OCI-LY7 (cell line): ENCODE measurements at regions not wholly inside any gene's neighbourhood (a gene's known extent, or its start where the extent isn't known, plus 50 kb on each side); places are given as distances from the start of the nearest gene placed in this dataset.

Experiments used
- BruUV-seq: library from RNA; stranded (reverse); fragments of 400-500 nt; replicated peaks from 2 replicates; lab custom pipeline; 2021; lab: Mats Ljungman, UMichigan
- CTCF ChIA-PET: fragments of 300-600 bp; sonication (Branson Sonifier 250); formaldehyde crosslinking; loops from one replicate; lab custom pipeline; 2022; ENCODE audit warnings: antibody characterized with exemption; ENCODE audit not compliant: unreplicated experiment; lab: Charles Lee
- POLR2A ChIA-PET: fragments of 300-600 bp; sonication (Branson Sonifier 250); formaldehyde crosslinking; loops from one replicate; lab custom pipeline; 2022; ENCODE audit warnings: antibody characterized with exemption; lab: Charles Lee
- DNase-seq: peaks from one replicate; pipeline ENCODE4 v3.0.0-alpha.2; 2015; ENCODE audit warnings: low spot score
- H2AFZ ChIP-seq: fragments of 200-600 bp; sonication (generic), shearing (Covaris generic); 2 replicates; pipeline ENCODE4 v1.6.1; 2014; ENCODE audit warnings: mild to moderate bottlenecking, antibody characterized with exemption, low read length, moderate library complexity
- H3K27ac ChIP-seq: fragments of 200-600 bp; sonication (generic); 2 replicates; pipeline ENCODE4 v1.5.1; 2014; ENCODE audit warnings: mixed run types, low read depth, mild to moderate bottlenecking, moderate library complexity, low read length, inconsistent platforms; ENCODE audit not compliant: poor library complexity, severe bottlenecking
- H3K36me3 ChIP-seq: fragments of 200-600 bp; sonication (generic); 2 replicates; pipeline ENCODE4 v1.6.1; 2014; ENCODE audit warnings: mild to moderate bottlenecking, antibody characterized with exemption, low read length, moderate library complexity, mixed read lengths; ENCODE audit not compliant: insufficient read depth
- H3K4me1 ChIP-seq: fragments of 200-600 bp; sonication (generic); 2 replicates; pipeline ENCODE4 v1.5.1; 2014; ENCODE audit warnings: mild to moderate bottlenecking, low read length; ENCODE audit not compliant: insufficient read depth, poor library complexity, severe bottlenecking
- H3K4me2 ChIP-seq: fragments of 200-600 bp; sonication (generic); 2 replicates; pipeline ENCODE4 v1.6.1; 2014; ENCODE audit warnings: mild to moderate bottlenecking, low read length
- H3K4me3 ChIP-seq: fragments of 200-600 bp; sonication (generic); 2 replicates; pipeline ENCODE4 v1.5.1; 2014; ENCODE audit warnings: mild to moderate bottlenecking, low read depth, low read length; ENCODE audit not compliant: poor library complexity, severe bottlenecking
- H3K79me2 ChIP-seq: fragments of 200-600 bp; sonication (generic); 2 replicates; pipeline ENCODE4 v1.6.1; 2016; ENCODE audit warnings: low read depth, mild to moderate bottlenecking, low read length, moderate library complexity, mixed read lengths; ENCODE audit not compliant: insufficient read depth
- H3K9me2 ChIP-seq: fragments of 200-600 bp; sonication (generic); 2 replicates; pipeline ENCODE4 v1.6.1; 2016; ENCODE audit warnings: mild to moderate bottlenecking, low read length, mixed read lengths; ENCODE audit not compliant: insufficient read depth
- H3K9me3 ChIP-seq: fragments of 200-600 bp; sonication (generic); 2 replicates; pipeline ENCODE4 v1.6.1; 2014; ENCODE audit warnings: mild to moderate bottlenecking, mixed run types, low read length, mixed read lengths
- H4K20me1 ChIP-seq: fragments of 200-600 bp; sonication (generic); 2 replicates; pipeline ENCODE4 v1.6.1; 2014; ENCODE audit warnings: mild to moderate bottlenecking, antibody characterized with exemption, low read length, moderate library complexity, mixed read lengths; ENCODE audit not compliant: insufficient read depth
- EZH2phosphoT487 ChIP-seq: fragments of 200-600 bp; sonication (generic); IDR thresholded peaks from 2 replicates; pipeline ENCODE4 v1.6.1; 2018; ENCODE audit warnings: low read depth, borderline replicate concordance, mild to moderate bottlenecking, mixed run types, antibody characterized with exemption, low read length, moderate library complexity, mixed read lengths
- intact Hi-C: fragments of 100-400 bp; cut with micrococcal nuclease; formaldehyde crosslinking; loops from one replicate; pipeline ENCODE4 v1.10.0; 2022; ENCODE audit not compliant: unreplicated experiment
- TF ChIP-seq, protein P1 (sequence below): fragments of 200-600 bp; sonication (generic); conservative IDR thresholded peaks from 2 replicates; pipeline ENCODE4 v1.5.1; 2014; ENCODE audit warnings: mild to moderate bottlenecking, antibody characterized with exemption, low read length, moderate library complexity, mixed read lengths

DNA sequence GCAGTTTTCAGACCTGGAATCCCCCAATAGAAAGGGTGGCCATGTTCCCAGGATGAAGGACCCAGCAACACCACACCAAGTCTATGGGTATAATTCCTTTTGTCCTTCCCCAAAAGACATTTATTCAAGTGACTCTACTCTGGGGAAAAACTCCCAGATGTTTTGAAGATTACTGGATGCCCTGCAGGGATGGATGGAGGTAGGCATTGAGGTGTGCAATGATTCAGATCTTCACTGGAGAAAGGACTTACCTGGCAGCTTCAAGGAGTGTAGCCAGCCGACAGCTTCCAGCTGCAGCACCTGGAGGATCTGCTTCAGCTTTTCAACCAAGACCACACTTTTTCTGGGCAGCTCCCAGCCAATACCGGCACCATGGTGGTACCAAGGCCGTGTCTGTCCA lies 172.0 kb downstream of the BAMBI start:
- Histone ChIP-seq H3K9me3 (no peaks in the 10 kb centered on the region), H3K9me2 (no peaks in the 10 kb centered on the region), H3K4me3 (no peak overlapping the region), H4K20me1 (no peaks in the 10 kb centered on the region), H3K79me2 (no peaks in the 10 kb centered on the region), H3K4me1 (no peaks in the 10 kb centered on the region), H3K4me2 (no peak overlapping the region), H3K27ac (no peak overlapping the region), H2AFZ (no peak overlapping the region), H3K36me3 (no peaks in the 10 kb centered on the region)
- CTCF ChIA-PET: no interaction called here
- BruUV-seq: no TSS peak
- POLR2A ChIA-PET: no interaction called here
- no peak for DNase-seq
- intact Hi-C loops: no loop called here
- no peak for TF ChIP-seq EZH2phosphoT487
- TF ChIP-seq, protein P1, sequence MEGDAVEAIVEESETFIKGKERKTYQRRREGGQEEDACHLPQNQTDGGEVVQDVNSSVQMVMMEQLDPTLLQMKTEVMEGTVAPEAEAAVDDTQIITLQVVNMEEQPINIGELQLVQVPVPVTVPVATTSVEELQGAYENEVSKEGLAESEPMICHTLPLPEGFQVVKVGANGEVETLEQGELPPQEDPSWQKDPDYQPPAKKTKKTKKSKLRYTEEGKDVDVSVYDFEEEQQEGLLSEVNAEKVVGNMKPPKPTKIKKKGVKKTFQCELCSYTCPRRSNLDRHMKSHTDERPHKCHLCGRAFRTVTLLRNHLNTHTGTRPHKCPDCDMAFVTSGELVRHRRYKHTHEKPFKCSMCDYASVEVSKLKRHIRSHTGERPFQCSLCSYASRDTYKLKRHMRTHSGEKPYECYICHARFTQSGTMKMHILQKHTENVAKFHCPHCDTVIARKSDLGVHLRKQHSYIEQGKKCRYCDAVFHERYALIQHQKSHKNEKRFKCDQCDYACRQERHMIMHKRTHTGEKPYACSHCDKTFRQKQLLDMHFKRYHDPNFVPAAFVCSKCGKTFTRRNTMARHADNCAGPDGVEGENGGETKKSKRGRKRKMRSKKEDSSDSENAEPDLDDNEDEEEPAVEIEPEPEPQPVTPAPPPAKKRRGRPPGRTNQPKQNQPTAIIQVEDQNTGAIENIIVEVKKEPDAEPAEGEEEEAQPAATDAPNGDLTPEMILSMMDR: no peak

DNA sequence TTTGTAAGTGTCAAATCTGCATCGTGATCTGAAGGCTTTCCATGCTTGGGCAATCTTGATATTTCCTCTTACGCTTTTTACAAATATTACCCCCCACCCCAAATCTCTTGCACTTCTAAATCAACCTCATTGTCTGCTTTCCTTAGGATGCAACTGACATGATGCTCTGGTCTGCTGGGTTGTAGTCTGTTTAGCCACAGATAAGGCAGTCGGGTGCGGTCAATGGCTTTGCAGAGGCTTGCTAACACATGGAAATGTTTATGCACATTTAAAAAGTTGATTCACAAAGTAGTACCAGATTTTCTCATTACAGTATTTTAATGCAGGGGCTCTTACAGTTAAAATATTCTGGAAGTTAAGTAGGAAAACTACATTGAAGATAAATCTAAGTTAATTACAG lies 172.5 kb downstream of the BAMBI start:
- DNase-seq: no peak
- Histone ChIP-seq H4K20me1 (no peaks in the 10 kb centered on the region), H3K9me2 (no peaks in the 10 kb centered on the region), H3K27ac (no peak overlapping the region), H3K4me1 (no peaks in the 10 kb centered on the region), H3K79me2 (no peaks in the 10 kb centered on the region), H3K36me3 (no peaks in the 10 kb centered on the region), H3K9me3 (no peaks in the 10 kb centered on the region), H3K4me2 (no peak overlapping the region), H3K4me3 (no peak overlapping the region), H2AFZ (no peak overlapping the region)
- ChIA-PET CTCF (no interaction called here), POLR2A (no interaction called here)
- intact Hi-C loops: no loop called here
- no TSS peak for BruUV-seq
- TF ChIP-seq, protein P1: no peak
- no peak for TF ChIP-seq EZH2phosphoT487

DNA sequence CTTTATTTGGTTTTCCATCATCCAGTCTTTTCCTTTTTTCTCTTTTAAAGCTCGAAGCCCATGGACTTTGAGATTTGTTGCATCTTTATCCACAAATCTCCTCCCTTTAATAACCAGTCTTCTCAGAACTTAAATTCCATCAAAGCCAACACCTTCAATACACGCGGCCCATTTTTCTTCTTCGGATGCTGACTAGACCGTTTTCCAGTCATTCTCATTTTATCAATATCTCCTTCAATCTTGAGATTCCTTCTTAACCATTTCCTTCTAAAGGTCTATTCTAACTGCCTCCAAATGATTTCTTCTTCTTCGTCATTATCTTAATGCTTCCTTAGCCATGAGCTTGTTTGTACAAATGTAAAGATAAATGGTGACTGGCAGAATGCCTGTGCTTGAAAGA lies 173.5 kb downstream of the BAMBI start:
- Histone ChIP-seq H3K9me3 (no peaks in the 10 kb centered on the region), H3K27ac (no peak overlapping the region), H3K4me2 (no peak overlapping the region), H3K79me2 (no peaks in the 10 kb centered on the region), H2AFZ (no peak overlapping the region), H4K20me1 (no peaks in the 10 kb centered on the region), H3K9me2 (no peaks in the 10 kb centered on the region), H3K4me3 (no peak overlapping the region), H3K4me1 (no peaks in the 10 kb centered on the region), H3K36me3 (no peaks in the 10 kb centered on the region)
- intact Hi-C loops: no loop called here
- POLR2A ChIA-PET: interaction anchor here (0.8 kb wide), 1 partner anchor 425 kb away, joined by 3 read pairs; no protein-coding TSS in a partner anchor
- TF ChIP-seq EZH2phosphoT487: no peak
- TF ChIP-seq, protein P1: no peak
- DNase-seq: no peak
- CTCF ChIA-PET: no interaction called here
- BruUV-seq: no TSS peak
